GM18519 (cell line): ENCODE measurements at regions not wholly inside any gene's neighbourhood (a gene's known extent, or its start where the extent isn't known, plus 50 kb on each side); places are given as distances from the start of the nearest gene placed in this dataset.

Experiments
- ATAC-seq: cut with Tn5 transposase; IDR thresholded peaks from one replicate; pipeline ENCODE4 v1.9.1; 2021; ENCODE audit warnings: mild to moderate bottlenecking, moderate library complexity; ENCODE audit not compliant: unreplicated experiment, low FRiP score

- ATAC-seq: no peak
These were observed 2035.3 kb upstream of the TENM3 start for GRCh38 chr4:180207921-180208320.

DNA sequence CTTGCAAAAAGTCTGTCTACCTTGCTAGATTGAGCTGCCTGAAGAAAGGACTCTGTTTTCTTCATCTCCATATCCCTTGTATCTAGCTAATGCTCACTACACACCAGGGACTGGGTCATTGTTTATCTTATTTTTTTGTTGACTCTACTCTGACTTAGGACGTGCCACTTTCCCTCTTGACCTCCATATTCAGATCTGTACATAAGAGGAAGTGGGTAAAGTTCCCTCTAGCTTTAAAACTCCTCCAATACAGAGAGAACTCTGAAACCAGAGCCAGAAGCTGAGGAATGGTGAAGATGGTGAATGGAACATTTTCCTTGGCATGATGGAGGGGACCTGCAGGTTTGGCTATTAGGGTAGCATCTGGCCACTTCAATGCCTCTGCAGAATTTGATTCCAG is 2026.1 kb upstream of the TENM3 start:
- ATAC-seq: no peak

- ATAC-seq: no peak
These were observed 2024.1 kb upstream of the TENM3 start for GRCh38 chr4:180219080-180219479.

- no peak for ATAC-seq
These were observed 2017.2 kb upstream of the TENM3 start for GRCh38 chr4:180225977-180226376.

- ATAC-seq: no peak
These were observed 2008.5 kb upstream of the TENM3 start for GRCh38 chr4:180234730-180235129.

- no peak for ATAC-seq
These were observed 2002.5 kb upstream of the TENM3 start for GRCh38 chr4:180240670-180241069.

- ATAC-seq: no peak
These were observed 1989.8 kb upstream of the TENM3 start for GRCh38 chr4:180253419-180253818.

- no peak for ATAC-seq
These were observed 1981.9 kb upstream of the TENM3 start for GRCh38 chr4:180261346-180261745.

DNA sequence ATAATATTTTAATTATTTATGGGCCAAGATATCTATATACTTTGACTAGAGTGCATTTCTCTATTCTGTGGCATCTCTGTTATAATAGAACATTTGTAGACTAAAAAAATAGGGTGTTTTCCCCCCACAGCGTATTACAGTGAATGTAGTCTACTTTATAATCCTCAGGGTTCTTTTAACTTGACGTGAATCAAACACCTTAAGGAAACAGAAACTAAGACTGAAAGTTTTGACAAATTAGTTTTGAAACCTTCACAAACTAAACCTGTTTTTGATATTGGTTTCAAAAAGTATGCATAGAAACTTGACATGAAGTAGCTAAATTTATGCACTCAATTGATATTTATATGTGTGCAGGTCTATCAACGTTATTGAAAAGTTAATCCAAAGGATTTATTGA is 1963.1 kb upstream of the TENM3 start:
- peak; percentile 90 for ATAC-seq

DNA sequence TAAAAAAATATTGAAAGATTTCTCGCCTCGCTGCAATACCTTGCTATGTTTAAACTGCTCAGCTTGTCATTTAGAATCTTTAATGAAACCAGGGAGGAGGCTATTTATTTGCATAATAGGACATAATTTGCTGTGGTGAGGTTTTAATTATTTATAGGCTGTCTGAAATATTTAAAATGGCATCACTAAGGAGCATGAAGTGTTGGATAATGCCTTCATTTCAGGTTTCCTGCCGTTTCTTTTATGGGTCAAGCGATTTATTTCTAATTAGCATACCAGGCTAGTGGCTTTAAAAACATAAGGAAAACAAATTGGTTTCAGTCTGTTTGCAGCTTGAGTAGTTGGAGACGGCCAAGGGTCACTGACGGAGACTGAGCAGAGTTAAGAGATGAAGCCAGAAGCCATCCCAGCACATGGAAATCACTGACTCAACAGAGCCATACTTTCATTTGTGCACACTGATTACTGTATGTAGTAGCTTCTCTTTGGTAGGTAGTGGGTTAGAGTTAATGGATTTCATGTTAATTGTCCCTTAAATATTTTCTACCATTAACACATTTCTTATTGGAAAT is 1962.4 kb upstream of the TENM3 start:
- no peak for ATAC-seq

- no peak for ATAC-seq
These were observed 1961.5 kb upstream of the TENM3 start for GRCh38 chr4:180281724-180282123.

- no peak for ATAC-seq
These were observed 1958.9 kb upstream of the TENM3 start for GRCh38 chr4:180284267-180284666.

DNA sequence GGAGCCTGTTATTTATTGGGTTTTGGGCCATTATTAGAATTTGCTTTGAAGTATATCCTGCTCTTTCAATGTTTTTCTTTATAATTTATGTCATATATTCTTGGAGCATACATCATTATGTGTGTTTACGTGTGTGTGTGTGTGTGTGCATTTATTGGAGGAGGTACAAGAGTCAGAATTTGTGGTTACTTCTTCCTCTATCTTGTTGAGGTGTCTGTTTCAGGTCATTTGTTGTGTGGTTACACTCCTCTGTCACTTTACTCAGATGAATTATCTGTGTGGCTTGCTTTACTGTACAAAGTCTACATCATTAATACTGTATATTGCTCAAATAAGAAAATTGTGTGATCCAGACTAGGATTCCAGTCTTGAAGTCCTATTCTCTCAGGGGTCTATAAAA is 1957.4 kb upstream of the TENM3 start:
- ATAC-seq: peak; percentile 92

- ATAC-seq: no peak
These were observed 1950.9 kb upstream of the TENM3 start for GRCh38 chr4:180292339-180292738.

- ATAC-seq: peak; percentile 68
These were observed 1947.1 kb upstream of the TENM3 start for GRCh38 chr4:180296036-180296599.

DNA sequence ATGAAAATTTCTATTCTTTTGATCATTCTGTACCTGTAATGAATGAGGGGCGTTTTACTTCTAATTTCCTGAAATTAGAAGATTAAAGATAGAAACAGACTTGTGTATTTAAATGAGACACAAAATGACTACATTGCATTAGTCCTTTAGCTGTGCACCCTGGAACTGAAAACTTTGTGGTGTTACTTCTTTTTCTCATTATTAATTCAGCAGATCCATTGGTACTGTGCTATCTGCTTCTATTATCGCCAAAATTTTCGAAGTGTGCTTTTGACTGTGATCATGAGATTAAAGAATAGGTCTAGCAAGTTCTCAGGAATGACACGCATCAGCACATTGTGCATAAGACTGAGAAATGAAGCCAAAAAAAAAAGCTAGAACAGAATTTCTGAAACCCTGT is 1938.9 kb upstream of the TENM3 start:
- peak; percentile 80 for ATAC-seq

GRCh38 chr4:180310616-180311015 is 1932.6 kb upstream of the TENM3 start:
- ATAC-seq: no peak

DNA sequence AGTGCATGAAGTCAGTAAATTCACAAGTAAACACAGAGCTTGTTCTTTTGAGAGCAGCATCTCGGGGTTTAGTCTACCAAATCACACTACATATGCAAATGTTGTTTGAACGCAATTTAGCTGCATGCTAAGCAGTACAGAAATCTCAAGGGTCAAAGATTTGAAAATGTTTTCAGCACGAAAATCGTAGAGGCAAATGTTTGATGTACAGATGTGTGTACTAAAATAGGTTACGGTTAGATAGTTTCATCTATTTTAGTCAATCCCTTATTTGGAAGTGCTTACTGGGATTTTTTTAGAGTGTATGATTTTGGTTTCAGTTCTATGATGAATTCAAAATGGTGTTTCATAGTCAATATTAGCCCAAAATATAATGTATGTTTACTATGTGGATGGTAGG is 1928.2 kb upstream of the TENM3 start:
- ATAC-seq: peak; percentile 87

- ATAC-seq: no peak
These were observed 1912.7 kb upstream of the TENM3 start for GRCh38 chr4:180330521-180330920.

GRCh38 chr4:180333162-180333561 is 1910.0 kb upstream of the TENM3 start:
- no peak for ATAC-seq

- ATAC-seq: no peak
These were observed 1907.6 kb upstream of the TENM3 start for GRCh38 chr4:180335566-180335965.

GRCh38 chr4:180336494-180337090 is 1906.6 kb upstream of the TENM3 start:
- ATAC-seq: no peak
